ENCODE measurements at regions not wholly inside any gene's neighbourhood (a gene's known extent, or its start where the extent isn't known, plus 50 kb on each side); places are given as distances from the start of the nearest gene placed in this dataset.
"Not testable (repeated sequence)": the region's sequence is repeated elsewhere in the genome, so short reads cannot be mapped to it uniquely, and the experiment has no call there.

GRCh38 chr16:66030036-66030435, 336.5 kb upstream of the CDH5 start:
- DNase-seq (ENCODE audit: missing footprints) (no peak), ATAC-seq (no peak)
- intact Hi-C loops (cut with DNase I): no loop called here

- peak; percentile 55 for ATAC-seq
- DNase-seq (ENCODE audit: missing footprints): no peak
- intact Hi-C loops (cut with DNase I): no loop called here
Measured at GRCh38 chr16:66028510-66029216, 337.8 kb upstream of the CDH5 start.

GRCh38 chr16:66026787-66027330, 339.6 kb upstream of the CDH5 start:
- DNase-seq (ENCODE audit: missing footprints): no peak
- no peak for ATAC-seq
- intact Hi-C loops (cut with DNase I): no loop called here

DNA sequence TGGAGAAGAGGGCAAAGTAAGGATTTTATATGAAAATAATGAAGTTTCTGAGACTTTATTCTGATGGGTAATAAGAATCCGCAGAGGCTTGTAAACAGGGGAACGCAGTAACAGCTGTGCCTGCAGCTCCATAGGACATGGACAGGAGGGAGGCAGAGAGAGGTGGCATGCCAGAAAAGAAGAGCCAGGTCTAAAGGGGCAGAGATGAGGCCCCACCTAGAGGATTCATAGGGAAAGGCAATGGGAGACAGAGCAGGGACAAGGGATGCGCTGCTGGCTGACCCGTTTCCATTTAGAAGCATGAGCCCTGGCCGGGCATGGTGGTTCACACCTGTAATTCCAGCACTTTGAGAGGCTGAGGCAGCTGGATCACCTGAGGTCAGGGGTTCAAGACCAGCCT, 340.3 kb upstream of the CDH5 start:
- intact Hi-C loops (cut with DNase I): no loop called here
- no peak for ATAC-seq
- no peak for DNase-seq (ENCODE audit: missing footprints)

DNA sequence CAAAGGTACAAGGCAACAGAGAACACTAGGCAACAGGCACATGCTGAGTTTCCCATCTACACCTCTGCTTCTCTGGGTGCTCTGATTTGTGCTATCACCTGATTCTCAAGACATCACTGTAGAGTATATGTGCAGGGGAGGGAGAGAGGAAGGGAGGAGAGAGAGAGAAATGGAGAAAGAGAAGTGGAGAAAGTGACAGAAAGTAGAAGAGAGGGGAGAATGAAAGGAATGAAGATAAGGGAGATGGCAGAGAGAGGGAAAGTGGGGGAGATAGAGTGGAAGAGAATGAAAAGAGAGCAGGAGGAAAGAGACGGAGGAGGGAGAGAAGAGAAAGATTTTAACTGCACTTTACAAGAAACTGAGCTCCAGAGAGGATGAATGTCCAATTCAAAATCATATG, 340.7 kb upstream of the CDH5 start:
- DNase-seq (ENCODE audit: missing footprints): no peak
- no peak for ATAC-seq
- intact Hi-C loops (cut with DNase I): no loop called here

GRCh38 chr16:66024567-66024966, 341.9 kb upstream of the CDH5 start:
- intact Hi-C loops (cut with DNase I); DNase-seq (ENCODE audit: missing footprints); ATAC-seq: not testable (repeated sequence)

GRCh38 chr16:66023481-66023880, 343.0 kb upstream of the CDH5 start:
- DNase-seq (ENCODE audit: missing footprints) (no peak), ATAC-seq (no peak)
- intact Hi-C loops (cut with DNase I): no loop called here

DNA sequence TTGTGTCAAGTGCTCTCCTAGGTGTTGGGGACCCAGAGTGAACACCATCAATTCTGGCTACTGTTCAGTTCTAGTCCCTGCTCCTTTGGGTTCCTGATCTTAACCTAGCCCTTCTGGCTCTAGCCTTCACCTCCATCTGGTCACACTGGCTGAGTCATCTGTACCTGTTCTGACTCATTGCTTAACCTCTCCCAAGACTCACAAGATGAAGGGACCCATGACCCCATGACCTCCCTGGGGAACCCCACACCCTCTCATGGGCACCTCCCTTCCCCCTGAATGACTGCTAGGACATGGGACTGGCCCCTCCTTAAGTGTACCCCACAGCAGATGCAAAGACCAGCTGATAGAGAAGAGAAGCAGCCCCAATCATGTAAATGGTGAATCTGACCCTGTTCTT, 345.8 kb upstream of the CDH5 start:
- ATAC-seq: no peak
- no peak for DNase-seq (ENCODE audit: missing footprints)
- intact Hi-C loops (cut with DNase I): no loop called here

GRCh38 chr16:66020046-66020445, 346.4 kb upstream of the CDH5 start:
- DNase-seq (ENCODE audit: missing footprints) (no peak), ATAC-seq (no peak)
- intact Hi-C loops (cut with DNase I): no loop called here

GRCh38 chr16:66019502-66019901, 347.0 kb upstream of the CDH5 start:
- intact Hi-C loops (cut with DNase I); DNase-seq (ENCODE audit: missing footprints); ATAC-seq: not testable (repeated sequence)

DNA sequence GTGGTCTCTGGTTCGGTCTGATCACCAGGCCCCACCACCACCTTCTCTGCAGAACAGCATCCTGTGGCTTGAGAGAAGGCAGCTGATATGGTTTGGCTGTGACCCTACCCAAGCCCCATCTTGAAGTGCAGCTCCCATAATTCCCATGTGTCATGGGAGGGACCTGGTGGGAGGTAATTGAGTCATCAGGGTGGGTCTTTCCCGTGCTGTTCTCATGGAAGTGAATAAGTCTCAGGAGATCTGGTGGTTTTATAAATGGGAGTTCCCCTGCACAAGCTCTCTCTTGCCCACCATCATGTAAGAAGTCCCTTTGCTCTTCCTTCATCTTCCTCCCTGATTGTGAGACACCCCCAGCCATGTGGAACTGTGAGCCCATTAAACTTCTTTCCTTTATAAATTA, 352.3 kb upstream of the CDH5 start:
- DNase-seq (ENCODE audit: missing footprints) (no peak), ATAC-seq (no peak)
- intact Hi-C loops (cut with DNase I): no loop called here

- intact Hi-C loops (cut with DNase I): no loop called here
- ATAC-seq (no peak), DNase-seq (ENCODE audit: missing footprints) (no peak)
Measured at GRCh38 chr16:66013486-66013885, 353.0 kb upstream of the CDH5 start.

- intact Hi-C loops (cut with DNase I): no loop called here
- ATAC-seq: no peak
- DNase-seq (ENCODE audit: missing footprints): no peak
Measured at GRCh38 chr16:66008136-66008535, 358.4 kb upstream of the CDH5 start.

DNA sequence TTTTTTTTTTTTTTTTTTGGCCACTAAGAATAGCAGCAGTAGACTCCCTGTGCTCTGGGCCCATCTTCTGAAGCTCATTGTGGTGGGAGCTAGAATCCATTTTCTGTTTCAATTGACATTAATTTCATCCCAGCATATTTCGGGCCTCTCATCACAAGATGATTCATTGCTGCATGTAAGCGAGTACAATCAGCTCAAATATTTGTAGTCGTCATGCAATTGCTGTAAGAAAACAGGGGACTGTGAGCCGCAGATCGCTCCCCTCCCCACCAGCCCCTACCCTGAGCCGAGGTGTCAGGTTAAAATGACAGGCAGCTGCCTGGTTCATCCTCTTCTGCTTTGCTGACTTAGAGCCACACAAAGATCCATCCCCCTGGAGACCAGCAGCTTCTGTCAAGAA, 358.8 kb upstream of the CDH5 start:
- DNase-seq (ENCODE audit: missing footprints) (no peak), ATAC-seq (no peak)
- intact Hi-C loops (cut with DNase I): no loop called here

DNA sequence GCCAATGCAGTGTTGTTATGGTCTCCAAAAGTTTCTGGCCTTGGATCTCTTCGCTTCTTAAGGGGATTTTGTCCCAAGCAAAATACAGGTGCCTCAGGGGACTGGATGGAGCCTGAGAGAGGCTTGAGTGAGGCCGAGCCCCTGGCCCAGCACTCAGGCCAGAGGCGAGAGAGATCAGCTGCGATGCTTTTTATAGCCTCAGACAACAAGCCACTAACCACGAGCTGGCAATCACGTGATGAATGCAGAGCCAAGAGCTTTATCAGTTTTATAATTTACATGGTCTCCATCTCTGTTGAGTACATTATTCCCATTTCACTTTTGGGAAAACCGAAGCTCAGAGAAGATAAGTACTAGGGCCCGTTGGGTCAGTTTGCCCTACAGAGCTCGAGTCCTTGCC, 360.0 kb upstream of the CDH5 start:
- intact Hi-C loops (cut with DNase I): no loop called here
- DNase-seq (ENCODE audit: missing footprints) (no peak), ATAC-seq (no peak)

DNA sequence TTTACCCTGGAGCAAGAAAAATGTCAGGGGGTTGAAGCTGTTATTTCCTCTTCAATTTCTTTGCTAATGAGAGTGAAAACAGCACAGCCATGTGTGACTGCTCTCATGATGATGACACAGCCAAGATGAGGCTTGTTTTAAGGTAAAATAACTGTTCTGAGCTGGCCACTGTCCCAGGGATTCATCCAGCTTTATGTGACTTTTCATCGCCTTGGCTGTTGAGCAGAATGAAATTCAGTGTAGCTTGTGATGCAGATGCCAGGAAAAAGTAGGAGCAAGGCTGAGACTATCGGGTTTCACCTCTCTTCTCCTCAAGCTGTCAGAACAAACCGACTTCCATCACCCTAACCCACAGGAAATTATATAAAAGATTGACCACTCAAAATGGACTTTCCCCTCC, 361.8 kb upstream of the CDH5 start:
- no peak for DNase-seq (ENCODE audit: missing footprints)
- intact Hi-C loops (cut with DNase I): no loop called here
- no peak for ATAC-seq

GRCh38 chr16:66003201-66003600, 363.3 kb upstream of the CDH5 start:
- no peak for ATAC-seq
- DNase-seq (ENCODE audit: missing footprints): no peak
- intact Hi-C loops (cut with DNase I): no loop called here

DNA sequence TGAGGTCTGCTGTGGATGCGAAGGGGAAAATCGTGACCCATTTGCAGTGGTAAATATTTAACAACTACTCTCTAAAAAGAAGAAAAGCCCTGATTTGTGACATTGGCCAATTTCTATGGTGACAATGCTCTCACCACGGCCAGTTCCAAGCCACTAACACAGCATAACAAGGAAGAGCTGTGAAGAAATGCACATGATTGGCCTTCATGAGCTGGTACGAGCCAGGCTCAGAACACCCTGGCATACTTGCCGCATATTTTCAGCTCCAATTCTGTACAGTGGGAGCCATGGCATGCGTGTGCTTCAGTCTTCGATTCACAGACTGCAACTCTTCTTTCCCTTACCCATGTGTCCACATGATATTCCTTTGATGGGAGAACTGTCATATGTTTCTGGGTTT, 363.9 kb upstream of the CDH5 start:
- ATAC-seq: no peak
- intact Hi-C loops (cut with DNase I): no loop called here
- no peak for DNase-seq (ENCODE audit: missing footprints)

- intact Hi-C loops (cut with DNase I): no loop called here
- DNase-seq (ENCODE audit: missing footprints) (no peak), ATAC-seq (no peak)
Measured at GRCh38 chr16:66001432-66001831, 365.1 kb upstream of the CDH5 start.

DNA sequence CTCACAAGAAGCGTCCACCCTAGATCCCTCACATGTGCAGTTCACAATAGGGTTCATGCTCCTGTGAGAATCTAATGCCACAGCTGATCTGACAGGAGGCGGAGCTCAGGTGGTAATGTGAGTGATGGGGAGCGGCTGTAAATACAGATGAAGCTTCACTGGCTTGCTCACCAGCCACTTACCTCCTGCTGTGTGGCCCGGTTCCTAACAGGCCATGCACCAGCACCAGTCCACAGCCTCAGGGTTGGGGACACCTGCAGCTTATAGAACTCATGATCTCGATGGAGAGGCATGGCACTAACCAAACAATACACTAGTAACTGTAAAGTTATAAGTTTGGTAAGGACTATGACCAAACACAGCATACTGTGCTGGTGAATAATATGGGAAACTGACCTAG, 368.0 kb upstream of the CDH5 start:
- ATAC-seq (no peak), DNase-seq (ENCODE audit: missing footprints) (no peak)
- intact Hi-C loops (cut with DNase I): no loop called here

GRCh38 chr16:65994291-65994690, 372.2 kb upstream of the CDH5 start:
- intact Hi-C loops (cut with DNase I): no loop called here
- ATAC-seq (no peak), DNase-seq (ENCODE audit: missing footprints) (no peak)
